Sigmoid colon (tissue), 4 donors: ENCODE measurements at regions not wholly inside any gene's neighbourhood (a gene's known extent, or its start where the extent isn't known, plus 50 kb on each side); places are given as distances from the start of the nearest gene placed in this dataset.

Experiments
- EP300 ChIP-seq, 4 donors: sonication (generic); formaldehyde crosslinking; IDR thresholded peaks; one replicate each; pipeline ENCODE4 v1.6.1; 2017; ENCODE audit warnings: antibody characterized with exemption in 4 of 4
- POLR2A ChIP-seq, 2 donors: fragments of 450-650 bp; IDR thresholded peaks; one replicate each; pipeline ENCODE4 v1.6.1; 2016; ENCODE audit warnings: antibody characterized with exemption in 2 of 2, mild to moderate bottlenecking in 2 of 2, moderate library complexity in 2 of 2
- TF ChIP-seq, protein P1 (sequence below), 4 experiments: fragments of 450-650 bp in 3 of 4; fragments of 200-600 bp in 1 of 4; IDR thresholded peaks; one replicate each; pipeline ENCODE4 v1.5.1; 2016 to 2019; ENCODE audit warnings: antibody characterized with exemption in 4 of 4, mild to moderate bottlenecking in 3 of 4, moderate library complexity in 2 of 4

- TF ChIP-seq POLR2A (IDR thresholded peaks at IDR 0.05) (no peak), EP300 (IDR thresholded peaks at IDR 0.05) (no peak)
- TF ChIP-seq, protein P1, sequence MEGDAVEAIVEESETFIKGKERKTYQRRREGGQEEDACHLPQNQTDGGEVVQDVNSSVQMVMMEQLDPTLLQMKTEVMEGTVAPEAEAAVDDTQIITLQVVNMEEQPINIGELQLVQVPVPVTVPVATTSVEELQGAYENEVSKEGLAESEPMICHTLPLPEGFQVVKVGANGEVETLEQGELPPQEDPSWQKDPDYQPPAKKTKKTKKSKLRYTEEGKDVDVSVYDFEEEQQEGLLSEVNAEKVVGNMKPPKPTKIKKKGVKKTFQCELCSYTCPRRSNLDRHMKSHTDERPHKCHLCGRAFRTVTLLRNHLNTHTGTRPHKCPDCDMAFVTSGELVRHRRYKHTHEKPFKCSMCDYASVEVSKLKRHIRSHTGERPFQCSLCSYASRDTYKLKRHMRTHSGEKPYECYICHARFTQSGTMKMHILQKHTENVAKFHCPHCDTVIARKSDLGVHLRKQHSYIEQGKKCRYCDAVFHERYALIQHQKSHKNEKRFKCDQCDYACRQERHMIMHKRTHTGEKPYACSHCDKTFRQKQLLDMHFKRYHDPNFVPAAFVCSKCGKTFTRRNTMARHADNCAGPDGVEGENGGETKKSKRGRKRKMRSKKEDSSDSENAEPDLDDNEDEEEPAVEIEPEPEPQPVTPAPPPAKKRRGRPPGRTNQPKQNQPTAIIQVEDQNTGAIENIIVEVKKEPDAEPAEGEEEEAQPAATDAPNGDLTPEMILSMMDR (IDR thresholded peaks at IDR 0.05) = no peak
These were observed 425.9 kb upstream of the ONECUT1 start for GRCh38 chr15:53216036-53216435.
